VCaP (cell line): ENCODE measurements at regions not wholly inside any gene's neighbourhood (a gene's known extent, or its start where the extent isn't known, plus 50 kb on each side); places are given as distances from the start of the nearest gene placed in this dataset.

ENCODE experiments used
- H3K27ac ChIP-seq: fragments of 450-650 bp; 2 replicates; pipeline ENCODE4 v1.5.1; 2017
- TF ChIP-seq, protein P1 (sequence below): fragments of 450-650 bp; conservative IDR thresholded peaks from 2 replicates; pipeline ENCODE4 v1.5.1; 2017; ENCODE audit warnings: mild to moderate bottlenecking, moderate library complexity

DNA sequence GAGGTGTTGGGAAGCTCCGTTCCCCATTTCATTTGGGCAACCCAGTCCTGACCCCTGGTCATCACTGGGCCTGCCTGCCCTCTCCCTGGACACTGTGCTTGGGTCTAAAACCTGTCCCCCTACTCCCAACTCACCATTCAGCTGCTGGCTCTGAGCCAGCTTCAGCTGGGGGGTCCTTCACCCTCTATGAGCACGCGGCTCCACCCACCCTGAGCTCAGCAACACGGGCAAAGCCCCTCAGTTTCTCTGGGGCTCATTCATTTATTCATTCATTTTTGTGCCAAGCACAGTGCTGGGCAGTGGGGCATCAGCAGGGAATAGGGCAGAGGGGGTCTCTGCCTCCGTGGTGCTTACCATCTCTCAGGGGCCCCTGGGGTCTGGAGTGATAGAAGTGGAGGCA is 199.8 kb upstream of the MVB12B start:
- no peak overlapping the region for H3K27ac ChIP-seq
- TF ChIP-seq, protein P1, sequence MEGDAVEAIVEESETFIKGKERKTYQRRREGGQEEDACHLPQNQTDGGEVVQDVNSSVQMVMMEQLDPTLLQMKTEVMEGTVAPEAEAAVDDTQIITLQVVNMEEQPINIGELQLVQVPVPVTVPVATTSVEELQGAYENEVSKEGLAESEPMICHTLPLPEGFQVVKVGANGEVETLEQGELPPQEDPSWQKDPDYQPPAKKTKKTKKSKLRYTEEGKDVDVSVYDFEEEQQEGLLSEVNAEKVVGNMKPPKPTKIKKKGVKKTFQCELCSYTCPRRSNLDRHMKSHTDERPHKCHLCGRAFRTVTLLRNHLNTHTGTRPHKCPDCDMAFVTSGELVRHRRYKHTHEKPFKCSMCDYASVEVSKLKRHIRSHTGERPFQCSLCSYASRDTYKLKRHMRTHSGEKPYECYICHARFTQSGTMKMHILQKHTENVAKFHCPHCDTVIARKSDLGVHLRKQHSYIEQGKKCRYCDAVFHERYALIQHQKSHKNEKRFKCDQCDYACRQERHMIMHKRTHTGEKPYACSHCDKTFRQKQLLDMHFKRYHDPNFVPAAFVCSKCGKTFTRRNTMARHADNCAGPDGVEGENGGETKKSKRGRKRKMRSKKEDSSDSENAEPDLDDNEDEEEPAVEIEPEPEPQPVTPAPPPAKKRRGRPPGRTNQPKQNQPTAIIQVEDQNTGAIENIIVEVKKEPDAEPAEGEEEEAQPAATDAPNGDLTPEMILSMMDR, result no peak

DNA sequence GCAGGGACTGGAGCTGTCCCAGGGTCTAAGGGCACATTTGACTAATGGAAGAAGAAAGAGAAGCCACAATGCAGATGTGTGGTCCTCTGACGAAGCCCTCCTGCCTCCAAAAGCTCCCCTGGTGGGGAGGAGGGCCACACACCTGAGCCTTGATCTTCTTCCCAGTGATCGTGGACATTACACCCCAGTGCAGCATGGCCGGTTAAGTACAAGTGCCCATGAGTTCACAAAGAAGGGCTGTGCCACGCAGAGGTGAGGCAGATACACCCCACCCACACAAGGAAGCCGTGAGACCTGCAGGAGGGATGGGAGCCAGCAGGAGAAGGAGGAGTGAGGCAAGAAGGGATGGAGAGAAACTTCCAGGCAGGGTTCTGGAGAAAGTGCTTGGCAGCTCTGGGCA is 199.0 kb upstream of the MVB12B start:
- TF ChIP-seq, protein P1, result no peak
- no peak overlapping the region for H3K27ac ChIP-seq

DNA sequence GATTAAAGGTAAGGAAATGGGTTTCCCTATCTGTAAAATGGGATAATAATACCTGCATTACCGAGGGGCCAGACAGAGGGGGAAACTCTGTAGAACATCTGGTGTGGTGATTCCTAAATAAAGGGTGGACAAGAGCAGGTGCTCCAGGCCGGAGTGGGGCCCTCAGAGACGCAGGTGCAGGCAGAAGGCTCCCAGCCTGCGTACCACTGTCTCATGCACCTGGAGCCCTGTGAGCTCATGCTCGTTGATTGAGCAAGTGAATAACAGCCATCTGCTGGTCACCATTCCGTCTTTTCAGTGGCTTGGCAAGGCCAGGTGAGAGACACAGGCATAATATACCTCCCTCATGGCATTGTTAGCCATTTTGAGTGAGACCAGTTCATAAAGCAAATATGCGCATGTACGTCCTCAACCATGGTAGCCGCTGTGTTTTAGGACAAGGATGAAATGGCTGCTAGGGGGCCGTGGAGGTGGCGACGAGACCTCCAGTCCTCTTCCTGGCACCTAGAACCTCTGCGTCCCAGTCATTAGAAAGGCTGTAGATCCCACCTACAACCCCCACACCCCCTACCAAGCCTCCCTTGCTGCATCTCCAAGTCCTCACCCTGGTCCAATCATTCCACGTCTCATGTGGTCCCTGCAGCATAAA is 198.0 kb upstream of the MVB12B start:
- TF ChIP-seq, protein P1, result no peak
- no peak overlapping the region for H3K27ac ChIP-seq

DNA sequence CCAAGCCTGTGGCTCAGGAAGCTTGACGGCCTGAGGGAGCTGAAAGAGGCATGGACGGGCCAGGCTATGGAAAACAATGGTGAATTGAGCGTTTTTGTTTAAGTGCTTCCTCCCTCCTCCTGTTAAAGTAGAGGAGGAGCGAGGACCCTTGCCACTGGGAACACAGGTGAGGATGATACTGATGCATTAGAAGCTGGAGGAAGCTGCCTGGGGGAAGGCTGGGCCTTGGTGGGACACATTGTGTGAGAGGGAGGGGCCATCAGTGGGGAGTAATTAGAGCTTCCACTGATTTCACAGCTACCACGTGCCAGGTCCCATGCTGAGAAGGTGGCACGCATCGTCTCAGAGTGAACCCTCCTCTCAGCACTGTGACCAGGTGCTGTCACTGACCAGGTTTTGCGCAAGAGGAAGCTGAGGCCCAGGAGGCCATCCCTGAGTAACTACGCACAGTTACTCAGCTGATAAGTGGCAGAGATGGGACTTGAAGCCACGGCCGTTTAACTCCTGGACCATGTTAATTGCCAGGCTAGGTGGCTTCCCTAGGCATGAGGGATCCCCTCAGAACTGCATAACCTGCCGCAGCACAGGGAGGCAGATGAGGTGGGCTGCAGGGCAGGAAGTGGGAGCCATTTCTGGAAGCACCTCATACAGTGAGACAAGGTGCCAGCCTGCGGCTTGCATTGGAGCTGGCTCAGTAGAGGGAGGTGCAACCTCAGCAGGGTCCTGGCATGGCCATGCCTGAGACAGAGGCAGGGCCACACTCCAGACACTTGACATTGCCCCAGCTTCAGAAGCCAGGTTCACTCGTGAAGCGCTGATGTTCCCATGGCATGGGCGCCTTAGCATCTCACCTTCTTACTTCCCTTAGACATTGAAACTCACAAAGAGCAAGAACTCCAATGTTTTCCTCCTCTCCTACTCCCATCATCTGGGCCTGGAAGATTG is 195.3 kb upstream of the MVB12B start:
- TF ChIP-seq, protein P1, result no peak
- no peak overlapping the region for H3K27ac ChIP-seq

DNA sequence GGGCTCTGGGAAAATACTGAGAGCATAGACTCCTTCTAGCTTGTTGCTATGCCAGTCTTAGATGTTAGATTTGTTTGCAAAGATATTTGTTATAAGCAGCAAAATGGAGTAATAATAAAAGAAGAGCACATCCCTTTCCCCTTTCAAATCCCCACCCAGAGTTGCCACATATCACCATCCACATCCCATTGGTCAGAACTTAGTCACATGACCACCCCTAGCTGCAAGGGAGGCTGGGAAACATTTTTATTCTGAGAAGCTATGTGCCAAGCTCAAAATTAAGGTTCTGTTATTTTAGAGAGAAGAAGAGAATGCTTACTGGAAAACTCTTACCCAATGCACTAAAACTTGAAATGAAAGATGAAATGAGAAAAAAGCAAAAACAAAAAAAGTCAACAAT is 193.9 kb upstream of the MVB12B start:
- TF ChIP-seq, protein P1, result no peak
- H3K27ac ChIP-seq, result no peak overlapping the region

DNA sequence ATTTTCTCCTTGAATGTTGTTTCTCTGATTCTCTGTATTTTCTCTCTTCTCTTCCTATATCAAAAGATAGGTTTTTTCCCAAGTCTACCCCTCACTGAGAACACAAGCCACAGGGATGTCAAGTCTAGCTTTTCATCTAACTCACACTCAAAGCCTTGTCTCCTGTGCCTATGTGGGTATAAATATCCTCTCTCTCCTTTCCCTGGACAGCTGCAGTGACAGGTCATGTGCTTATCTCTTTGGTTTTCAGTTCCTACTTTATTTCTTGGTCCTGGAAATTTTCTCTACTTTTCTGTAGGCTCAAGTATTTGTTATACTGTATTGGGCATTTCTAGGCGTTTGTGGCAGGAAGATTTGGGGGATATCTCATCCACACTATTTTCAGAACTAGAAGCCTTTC is 182.4 kb upstream of the MVB12B start:
- TF ChIP-seq, protein P1, result no peak
- H3K27ac ChIP-seq, result no peak overlapping the region

DNA sequence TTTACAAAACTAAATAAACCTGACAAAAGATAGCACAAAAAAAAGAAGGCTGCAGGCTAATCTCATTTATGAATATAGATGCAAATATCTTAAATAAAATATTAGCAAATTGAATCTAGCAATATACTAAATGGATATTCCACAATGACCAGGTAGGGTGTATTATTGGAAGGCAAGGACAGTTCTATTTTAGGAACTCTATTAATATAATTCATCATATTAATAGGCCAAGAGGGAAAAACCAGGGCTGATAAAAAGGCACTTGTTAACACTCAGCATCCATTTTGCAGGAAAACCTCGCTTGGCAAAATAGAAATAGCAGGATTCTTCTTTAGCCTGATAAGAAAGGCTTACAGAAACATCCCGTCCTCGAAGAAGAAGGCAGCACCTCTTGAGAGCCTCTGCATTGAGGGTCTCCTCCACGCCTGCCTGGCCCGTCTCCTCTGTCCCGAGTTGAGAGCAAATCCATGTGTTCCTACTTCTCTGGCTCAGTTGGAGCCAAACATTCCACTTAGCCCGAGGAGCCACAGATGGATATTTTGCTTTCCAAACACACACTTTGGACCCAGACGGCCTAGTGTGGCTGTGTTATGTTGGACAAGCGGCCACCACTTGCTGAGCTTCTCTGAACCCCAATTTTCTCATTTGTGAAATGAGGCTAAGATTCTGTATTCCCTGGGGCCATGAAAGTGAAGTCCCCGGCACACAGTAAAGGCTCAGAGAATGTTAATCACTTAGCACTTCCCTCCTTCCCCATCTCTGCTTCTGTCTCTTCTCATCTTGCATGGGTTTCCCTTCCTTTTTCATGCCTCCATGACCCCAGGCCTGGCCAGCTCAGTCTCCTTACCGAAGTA is 181.8 kb upstream of the MVB12B start:
- H3K27ac ChIP-seq, result no peak overlapping the region
- TF ChIP-seq, protein P1, result no peak
